SK-N-SH (cell line): ENCODE measurements at regions not wholly inside any gene's neighbourhood (a gene's known extent, or its start where the extent isn't known, plus 50 kb on each side); places are given as distances from the start of the nearest gene placed in this dataset.

Experiments
- CTCF ChIA-PET: fragments of 300-600, 350-600 bp; formaldehyde crosslinking; extraction: SDS; loops from one replicate; lab custom pipeline; 2021; lab: Yijun Ruan, JAX
- POLR2A ChIA-PET: fragments of 350-600 bp; sonication (Branson Sonifier 250); formaldehyde crosslinking; extraction: SDS; loops from one replicate; lab custom pipeline; 2020; ENCODE audit warnings: antibody characterized with exemption, inconsistent platforms; lab: Yijun Ruan, JAX
- DNase-seq: peaks from one replicate; pipeline ENCODE4 v3.0.0; 2012
- H2AFZ ChIP-seq: fragments of 200-600 bp; sonication (generic); 2 replicates; pipeline ENCODE4 v1.8.1; 2016; ENCODE audit warnings: antibody characterized with exemption, mild to moderate bottlenecking, low read depth
- H3F3A ChIP-seq: fragments of 200-600 bp; sonication (generic); replicated peaks from 2 replicates; pipeline ENCODE3; 2016; ENCODE audit warnings: antibody characterized with exemption, mild to moderate bottlenecking; ENCODE audit not compliant: insufficient read depth
- H3K27ac ChIP-seq, 2 experiments: fragments of 200-500 bp in 1 of 2; fragments of 200-600 bp in 1 of 2; sonication (Bioruptor generic) in 1 of 2; sonication (generic), shearing (Covaris generic) in 1 of 2; 2 replicates each; pipeline versions ENCODE4 v1.5.1 to v1.6.1; 2014 to 2016; ENCODE audit warnings: low read depth in 2 of 2, inconsistent platforms in 1 of 2, low read length in 1 of 2, mild to moderate bottlenecking in 1 of 2, mixed read lengths in 1 of 2
- H3K27me3 ChIP-seq: fragments of 200-600 bp; sonication (generic), shearing (Covaris generic); 2 replicates; pipeline ENCODE4 v1.6.1; 2016; ENCODE audit warnings: mixed run types; ENCODE audit not compliant: insufficient read depth
- H3K36me3 ChIP-seq, 2 experiments: fragments of 200-500 bp in 1 of 2; fragments of 200-600 bp in 1 of 2; sonication (Bioruptor generic) in 1 of 2; sonication (generic) in 1 of 2; replicated peaks in 1 of 2; 2 replicates each; pipeline versions ENCODE3 to v1.5.1; 2014 to 2016; ENCODE audit warnings: low read length in 1 of 2, mild to moderate bottlenecking in 1 of 2; ENCODE audit not compliant: insufficient read depth in 2 of 2, control insufficient read depth in 1 of 2
- H3K4me1 ChIP-seq, 2 experiments: fragments of 200-500 bp in 1 of 2; fragments of 200-600 bp in 1 of 2; sonication (Bioruptor generic) in 1 of 2; sonication (generic), shearing (Covaris generic) in 1 of 2; 2 replicates each; pipeline versions ENCODE4 v1.5.1 to v1.6.1; 2014 to 2016; ENCODE audit warnings: low read depth in 1 of 2, low read length in 1 of 2, mixed run types in 1 of 2; ENCODE audit not compliant: insufficient read depth in 2 of 2, control insufficient read depth in 1 of 2
- H3K4me2 ChIP-seq: fragments of 200-600 bp; sonication (generic), shearing (Covaris generic); 2 replicates; pipeline ENCODE4 v1.6.1; 2017; ENCODE audit warnings: mixed run types
- H3K4me3 ChIP-seq, 2 experiments: fragments of 200-500 bp in 1 of 2; fragments of 200-600 bp in 1 of 2; sonication (Bioruptor generic) in 1 of 2; sonication (generic), shearing (Covaris generic) in 1 of 2; 2 replicates each; pipeline versions ENCODE4 v1.5.1 to v1.8.1; 2014 to 2016; ENCODE audit warnings: low read depth in 2 of 2, inconsistent platforms in 1 of 2, low read length in 1 of 2, mild to moderate bottlenecking in 1 of 2, mixed read lengths in 1 of 2, moderate library complexity in 1 of 2
- H3K79me2 ChIP-seq: fragments of 200-600 bp; sonication (generic); 2 replicates; pipeline ENCODE4 v1.8.1; 2017; ENCODE audit warnings: mild to moderate bottlenecking; ENCODE audit not compliant: insufficient read depth
- H3K9ac ChIP-seq: fragments of 200-600 bp; sonication (generic); 2 replicates; pipeline ENCODE4 v1.6.1; 2017; ENCODE audit warnings: mixed run types
- H3K9me2 ChIP-seq: fragments of 200-600 bp; sonication (generic); 2 replicates; pipeline ENCODE4 v1.6.1; 2017; ENCODE audit warnings: mixed run types
- H3K9me3 ChIP-seq: fragments of 200-600 bp; sonication (generic); 2 replicates; pipeline ENCODE4 v1.6.1; 2017; ENCODE audit warnings: mixed run types, mild to moderate bottlenecking, moderate library complexity
- H4K20me1 ChIP-seq: fragments of 200-600 bp; sonication (generic); 2 replicates; pipeline ENCODE4 v1.6.1; 2017; ENCODE audit warnings: mild to moderate bottlenecking, mixed run types; ENCODE audit not compliant: insufficient read depth
- CHD2 ChIP-seq: fragments of 150-350 bp; IDR thresholded peaks from 2 replicates; pipeline ENCODE4 v1.6.1; 2018; ENCODE audit warnings: low read length; ENCODE audit not compliant: partially characterized antibody
- CTCF ChIP-seq: fragments of 200-600 bp; sonication (generic); IDR thresholded peaks from 2 replicates; pipeline ENCODE4 v1.6.1; 2017; ENCODE audit warnings: antibody characterized with exemption, mild to moderate bottlenecking, moderate library complexity
- EP300 ChIP-seq, 2 experiments: IDR thresholded peaks; 2 replicates each; pipeline versions ENCODE4 v1.4.0 to v1.6.1; 2012; ENCODE audit warnings: borderline replicate concordance in 1 of 2, low read depth in 1 of 2, low read length in 1 of 2
- EZH2phosphoT487 ChIP-seq: fragments of 200-600 bp; sonication (generic); IDR thresholded peaks from 2 replicates; pipeline ENCODE4 v1.6.1; 2017; ENCODE audit warnings: low read depth, mixed run types, mild to moderate bottlenecking, antibody characterized with exemption, moderate library complexity, borderline replicate concordance
- FOXM1 ChIP-seq: IDR thresholded peaks from 2 replicates; pipeline ENCODE4 v1.4.0; 2012; ENCODE audit warnings: low read depth, mild to moderate bottlenecking
- GABPA ChIP-seq: IDR thresholded peaks from 2 replicates; pipeline ENCODE4 v1.4.0; 2012; ENCODE audit warnings: low read depth, mild to moderate bottlenecking
- GATA2 ChIP-seq: sonication (generic); formaldehyde crosslinking; IDR thresholded peaks from 2 replicates; pipeline ENCODE4 v1.5.0; 2020; ENCODE audit warnings: mild to moderate bottlenecking, missing genetic modification reagents
- MEF2A ChIP-seq: IDR thresholded peaks from 2 replicates; pipeline ENCODE4 v1.4.0; 2012; ENCODE audit warnings: low read depth, borderline replicate concordance
- MXI1 ChIP-seq: IDR thresholded peaks from 2 replicates; pipeline ENCODE4 v1.6.1; 2012; ENCODE audit warnings: mild to moderate bottlenecking, low read depth, low read length, improper control_type of control experiment
- NFIC ChIP-seq: IDR thresholded peaks from 2 replicates; pipeline ENCODE4 v1.4.0; 2012; ENCODE audit warnings: borderline replicate concordance
- RCOR1 ChIP-seq: fragments of 150-350 bp; IDR thresholded peaks from 2 replicates; pipeline ENCODE4 v1.6.1; 2017; ENCODE audit warnings: antibody characterized with exemption, low read length
- REST ChIP-seq: IDR thresholded peaks from 2 replicates; pipeline ENCODE4 v1.6.1; 2012; ENCODE audit warnings: mild to moderate bottlenecking, low read depth, low read length, moderate library complexity
- SIN3A ChIP-seq: IDR thresholded peaks from 2 replicates; pipeline ENCODE4 v1.6.1; 2012; ENCODE audit warnings: low read depth, mild to moderate bottlenecking, low read length, moderate library complexity, borderline replicate concordance
- SMC3 ChIP-seq: IDR thresholded peaks from 2 replicates; pipeline ENCODE4 v1.6.1; 2012; ENCODE audit warnings: low read depth, low read length, improper control_type of control experiment
- TAF1 ChIP-seq: IDR thresholded peaks from 2 replicates; pipeline ENCODE4 v1.6.1; 2012; ENCODE audit warnings: low read depth, mild to moderate bottlenecking, low read length, moderate library complexity, borderline replicate concordance
- TCF12 ChIP-seq: IDR thresholded peaks from 2 replicates; pipeline ENCODE4 v1.4.0; 2012
- TEAD4 ChIP-seq: IDR thresholded peaks from 2 replicates; pipeline ENCODE4 v1.4.0; 2012; ENCODE audit warnings: mild to moderate bottlenecking, borderline replicate concordance; ENCODE audit not compliant: insufficient read depth
- WGBS: methylation state at CpG from one replicate; pipeline ENCODE4 v1.1.6; 2017; ENCODE audit warnings: low lambda C conversion rate; 5-methylcytosine and 5-hydroxymethylcytosine counted together
- TF ChIP-seq, protein P1 (sequence below): IDR thresholded peaks from 2 replicates; pipeline ENCODE4; 2012
- TF ChIP-seq, protein P2 (sequence below): IDR thresholded peaks from 2 replicates; pipeline ENCODE4 v1.4.0; 2012; ENCODE audit warnings: low read depth

DNA sequence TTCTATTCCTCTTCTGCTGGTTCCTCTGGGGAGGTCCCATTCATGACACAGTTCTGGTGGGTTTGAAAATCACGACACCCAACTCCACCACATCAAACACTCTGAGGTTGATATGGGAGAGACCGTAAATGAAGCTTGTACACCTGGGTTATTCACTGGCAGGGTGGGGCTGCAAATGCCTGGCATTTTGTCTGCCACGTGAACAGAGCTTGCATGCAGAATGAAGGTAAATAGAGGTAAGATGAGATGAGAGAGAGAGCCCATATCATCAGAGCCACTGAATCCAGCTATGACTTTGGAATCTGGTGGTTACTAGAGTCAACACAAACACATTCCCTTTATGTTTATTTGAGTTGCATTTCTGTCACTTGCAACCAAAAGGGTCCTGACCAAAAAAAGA is 97.4 kb downstream of the BANF2 start:
- no peak overlapping the region for H3K4me3 ChIP-seq
- ChIA-PET POLR2A (no interaction called here), CTCF (interaction anchor here (0.8 kb wide), 1 partner anchor 172 kb away, joined by 3 read pairs; the partner anchor contains the start of gene MGME1)
- DNase-seq, result no peak
- no peaks in the 10 kb centered on the region for H3K79me2 ChIP-seq
- no peaks in the 10 kb centered on the region for H3K27me3 ChIP-seq
- no peaks in the 10 kb centered on the region for H3K36me3 ChIP-seq
- WGBS, result 34% methylated on average over 3 of the region's 3 CpGs
- no peak overlapping the region for H2AFZ ChIP-seq
- H3K9me2 ChIP-seq, result no peaks in the 10 kb centered on the region
- no peak for TF ChIP-seq SMC3
- no peak for TF ChIP-seq MEF2A
- TF ChIP-seq CTCF, result no peak
- TF ChIP-seq, protein P1, sequence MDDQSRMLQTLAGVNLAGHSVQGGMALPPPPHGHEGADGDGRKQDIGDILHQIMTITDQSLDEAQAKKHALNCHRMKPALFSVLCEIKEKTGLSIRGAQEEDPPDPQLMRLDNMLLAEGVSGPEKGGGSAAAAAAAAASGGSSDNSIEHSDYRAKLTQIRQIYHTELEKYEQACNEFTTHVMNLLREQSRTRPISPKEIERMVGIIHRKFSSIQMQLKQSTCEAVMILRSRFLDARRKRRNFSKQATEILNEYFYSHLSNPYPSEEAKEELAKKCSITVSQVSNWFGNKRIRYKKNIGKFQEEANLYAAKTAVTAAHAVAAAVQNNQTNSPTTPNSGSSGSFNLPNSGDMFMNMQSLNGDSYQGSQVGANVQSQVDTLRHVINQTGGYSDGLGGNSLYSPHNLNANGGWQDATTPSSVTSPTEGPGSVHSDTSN, result no peak
- no peak for TF ChIP-seq TAF1
- TF ChIP-seq MXI1, result no peak
- no peak for TF ChIP-seq RCOR1
- TF ChIP-seq FOXM1, result no peak
- TF ChIP-seq CHD2, result no peak
- no peak for TF ChIP-seq GABPA
- TF ChIP-seq TCF12, result no peak
- TF ChIP-seq REST, result no peak
- no peak for TF ChIP-seq GATA2 (CRISPR knock-in tag)
- TF ChIP-seq, protein P2, sequence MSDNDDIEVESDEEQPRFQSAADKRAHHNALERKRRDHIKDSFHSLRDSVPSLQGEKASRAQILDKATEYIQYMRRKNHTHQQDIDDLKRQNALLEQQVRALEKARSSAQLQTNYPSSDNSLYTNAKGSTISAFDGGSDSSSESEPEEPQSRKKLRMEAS, result no peak
- TF ChIP-seq SIN3A, result no peak
- TF ChIP-seq NFIC, result no peak
- TF ChIP-seq TEAD4, result no peak
- no peak for TF ChIP-seq EP300 (IDR thresholded peaks at IDR 0.05; ENCODE audit: borderline replicate concordance in 1 of 2, low read depth in 1 of 2, low read length in 1 of 2)
- no peak for TF ChIP-seq EZH2phosphoT487
- H3K4me1 ChIP-seq, result peaks cover 0 to 3% of the 10 kb centered on the region in 2 experiments; a peak in 1 of 4 replicates
- H3K4me2 ChIP-seq, result no peak overlapping the region
- no peaks in the 10 kb centered on the region for H4K20me1 ChIP-seq
- H3K9me3 ChIP-seq, result no peaks in the 10 kb centered on the region
- H3K9ac ChIP-seq, result no peak overlapping the region
- H3F3A ChIP-seq, result no peaks in the 10 kb centered on the region
- H3K27ac ChIP-seq, result no peak overlapping the region
